Endothelial cell of umbilical vein (primary cell): ENCODE measurements at regions not wholly inside any gene's neighbourhood (a gene's known extent, or its start where the extent isn't known, plus 50 kb on each side); places are given as distances from the start of the nearest gene placed in this dataset.

Experiments
- POLR2AphosphoS5 ChIP-seq: IDR thresholded peaks from 2 replicates; pipeline ENCODE4 v1.6.1; 2012; ENCODE audit warnings: low read depth, mild to moderate bottlenecking, control low read depth, low read length, moderate library complexity; ENCODE audit not compliant: insufficient read depth
- TF ChIP-seq, protein P1 (sequence below), 2 donors: IDR thresholded peaks; 1 replicate in 1 of 2; 2 replicates in 1 of 2; pipeline ENCODE4 v1.5.1; 2011; ENCODE audit warnings: low read length in 2 of 2, mild to moderate bottlenecking in 2 of 2, moderate library complexity in 2 of 2, control low read depth in 1 of 2, inconsistent platforms in 1 of 2, low read depth in 1 of 2; ENCODE audit not compliant: insufficient read depth in 1 of 2; ENCODE audit errors: extremely low read depth in 1 of 2

DNA sequence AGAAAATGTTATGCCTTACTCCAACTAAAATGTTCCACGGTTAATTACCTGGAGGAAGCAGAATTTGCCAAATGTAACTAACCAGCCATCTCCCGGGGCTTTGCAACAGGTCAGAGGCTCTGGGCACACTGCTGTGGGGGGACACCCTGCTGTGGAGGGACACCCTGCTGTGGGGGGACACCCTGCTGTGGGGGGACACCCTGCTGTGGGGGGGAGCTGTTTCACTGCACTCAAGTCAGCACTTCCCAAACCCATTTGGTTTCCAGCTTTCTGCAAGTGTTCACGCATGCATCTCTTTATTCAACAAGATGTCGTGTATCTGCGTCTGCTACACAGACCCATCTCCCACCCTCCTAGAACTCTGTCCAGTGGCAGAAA, 239.5 kb downstream of the C16orf95 start:
- no peak for TF ChIP-seq POLR2AphosphoS5
- TF ChIP-seq, protein P1, sequence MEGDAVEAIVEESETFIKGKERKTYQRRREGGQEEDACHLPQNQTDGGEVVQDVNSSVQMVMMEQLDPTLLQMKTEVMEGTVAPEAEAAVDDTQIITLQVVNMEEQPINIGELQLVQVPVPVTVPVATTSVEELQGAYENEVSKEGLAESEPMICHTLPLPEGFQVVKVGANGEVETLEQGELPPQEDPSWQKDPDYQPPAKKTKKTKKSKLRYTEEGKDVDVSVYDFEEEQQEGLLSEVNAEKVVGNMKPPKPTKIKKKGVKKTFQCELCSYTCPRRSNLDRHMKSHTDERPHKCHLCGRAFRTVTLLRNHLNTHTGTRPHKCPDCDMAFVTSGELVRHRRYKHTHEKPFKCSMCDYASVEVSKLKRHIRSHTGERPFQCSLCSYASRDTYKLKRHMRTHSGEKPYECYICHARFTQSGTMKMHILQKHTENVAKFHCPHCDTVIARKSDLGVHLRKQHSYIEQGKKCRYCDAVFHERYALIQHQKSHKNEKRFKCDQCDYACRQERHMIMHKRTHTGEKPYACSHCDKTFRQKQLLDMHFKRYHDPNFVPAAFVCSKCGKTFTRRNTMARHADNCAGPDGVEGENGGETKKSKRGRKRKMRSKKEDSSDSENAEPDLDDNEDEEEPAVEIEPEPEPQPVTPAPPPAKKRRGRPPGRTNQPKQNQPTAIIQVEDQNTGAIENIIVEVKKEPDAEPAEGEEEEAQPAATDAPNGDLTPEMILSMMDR (IDR thresholded peaks at IDR 0.05; ENCODE audit: extremely low read depth in 1 of 2, insufficient read depth in 1 of 2, low read depth in 1 of 2, low read length in 2 of 2), result no peak
